COR-L47 (cell line): ENCODE measurements at regions not wholly inside any gene's neighbourhood (a gene's known extent, or its start where the extent isn't known, plus 50 kb on each side); places are given as distances from the start of the nearest gene placed in this dataset.

Experiments used
- DNase-seq: peaks from one replicate; lab custom pipeline; 2025; lab: John Stamatoyannopoulos, UW

- DNase-seq: no peak
These were observed 374.5 kb upstream of the NBEA start for GRCh38 chr13:34567597-34567996.

- DNase-seq: no peak
These were observed 371.2 kb upstream of the NBEA start for GRCh38 chr13:34570698-34571353.

GRCh38 chr13:34571716-34572115 is 370.4 kb upstream of the NBEA start:
- DNase-seq: no peak

GRCh38 chr13:34577051-34577450 is 365.0 kb upstream of the NBEA start:
- no peak for DNase-seq

GRCh38 chr13:34578471-34578870 is 363.6 kb upstream of the NBEA start:
- no peak for DNase-seq

GRCh38 chr13:34578917-34579316 is 363.2 kb upstream of the NBEA start:
- DNase-seq: no peak

- no peak for DNase-seq
These were observed 358.9 kb upstream of the NBEA start for GRCh38 chr13:34583181-34583580.

GRCh38 chr13:34587576-34587975 is 354.5 kb upstream of the NBEA start:
- DNase-seq: peak; percentile 20

GRCh38 chr13:34588362-34588761 is 353.7 kb upstream of the NBEA start:
- DNase-seq: no peak

- DNase-seq: no peak
These were observed 352.5 kb upstream of the NBEA start for GRCh38 chr13:34589581-34589980.

GRCh38 chr13:34591129-34591528 is 350.9 kb upstream of the NBEA start:
- DNase-seq: no peak

- DNase-seq: no peak
These were observed 350.1 kb upstream of the NBEA start for GRCh38 chr13:34591900-34592529.

GRCh38 chr13:34593658-34594057 is 348.4 kb upstream of the NBEA start:
- no peak for DNase-seq

- DNase-seq: no peak
These were observed 347.6 kb upstream of the NBEA start for GRCh38 chr13:34594507-34594906.

GRCh38 chr13:34608331-34608730 is 333.7 kb upstream of the NBEA start:
- DNase-seq: no peak

GRCh38 chr13:34611671-34612070 is 330.4 kb upstream of the NBEA start:
- DNase-seq: no peak

- no peak for DNase-seq
These were observed 324.5 kb upstream of the NBEA start for GRCh38 chr13:34617473-34618083.

GRCh38 chr13:34618654-34619053 is 323.4 kb upstream of the NBEA start:
- no peak for DNase-seq

- no peak for DNase-seq
These were observed 322.7 kb upstream of the NBEA start for GRCh38 chr13:34619326-34619725.

- DNase-seq: no peak
These were observed 321.8 kb upstream of the NBEA start for GRCh38 chr13:34620074-34620850.

GRCh38 chr13:34620862-34621261 is 321.2 kb upstream of the NBEA start:
- peak; percentile 1 for DNase-seq

GRCh38 chr13:34623331-34623730 is 318.7 kb upstream of the NBEA start:
- DNase-seq: no peak
